Activated T-cell treated with anti-CD3 and anti-CD28 coated beads, Interleukin-2, amount 50 U/mL, for 4 hours (primary cell): ENCODE measurements at regions not wholly inside any gene's neighbourhood (a gene's known extent, or its start where the extent isn't known, plus 50 kb on each side); places are given as distances from the start of the nearest gene placed in this dataset.
A peak's percentile ranks its signal among the peaks of the same experiment; 100 is the strongest.
"Not testable (repeated sequence)": the region's sequence is repeated elsewhere in the genome, so short reads cannot be mapped to it uniquely, and the experiment has no call there.

Source experiments
- ATAC-seq, 2 donors: fragments of 200-7000 bp; cut with Tn5 transposase; one replicate each; pipeline ENCODE4 v1.10.0; 2021
- DNase-seq: peaks from one replicate; pipeline ENCODE4 v3.0.0-alpha.2; 2020
- H3K27me3 Mint-ChIP-seq: one replicate; pipeline ENCODE4 v1.8.0; 2021; ENCODE audit warnings: low read depth, mixed read lengths
- H3K36me3 Mint-ChIP-seq: one replicate; pipeline ENCODE4 v1.8.0; 2022; ENCODE audit warnings: mixed read lengths; ENCODE audit not compliant: insufficient read depth
- H3K4me1 Mint-ChIP-seq: one replicate; pipeline ENCODE4 v1.8.0; 2021; ENCODE audit warnings: low read depth, mixed read lengths
- H3K4me3 Mint-ChIP-seq: one replicate; pipeline ENCODE4 v1.8.0; 2021; ENCODE audit warnings: mild to moderate bottlenecking, moderate library complexity, mixed read lengths
- H3K9me3 Mint-ChIP-seq: one replicate; pipeline ENCODE4 v1.8.0; 2021; ENCODE audit warnings: mixed read lengths

DNA sequence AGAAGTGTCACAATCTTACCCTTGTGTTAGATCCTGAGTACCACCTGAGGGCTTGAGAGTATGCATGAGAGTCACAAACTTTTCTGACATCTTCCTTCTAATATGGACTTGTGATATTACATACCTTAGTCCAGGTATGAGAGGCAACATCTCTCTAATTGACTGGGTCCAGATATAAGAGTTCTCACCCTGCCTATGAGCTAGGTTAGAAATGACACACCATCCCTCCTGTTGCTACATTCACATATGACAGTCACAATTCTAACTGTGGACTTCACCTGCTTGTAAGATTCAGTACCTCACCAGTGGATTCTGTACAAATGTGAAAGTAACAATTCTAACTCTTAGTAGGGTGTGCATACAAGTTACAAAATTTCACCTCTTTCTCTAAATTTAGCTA lies 245.2 kb downstream of the RPS4Y2 start:
- peaks cover 11% of the 10 kb centered on the region for H3K4me1 Mint-ChIP-seq
- no peaks in the 10 kb centered on the region for H3K9me3 Mint-ChIP-seq
- no peaks in the 10 kb centered on the region for H3K27me3 Mint-ChIP-seq
- DNase-seq = no peak
- H3K4me3 Mint-ChIP-seq = no peak overlapping the region
- ATAC-seq = no peak
- H3K36me3 Mint-ChIP-seq = no peaks in the 10 kb centered on the region

GRCh38 chrY:21003059-21003458 lies 247.2 kb downstream of the RPS4Y2 start:
- no peak for DNase-seq

DNA sequence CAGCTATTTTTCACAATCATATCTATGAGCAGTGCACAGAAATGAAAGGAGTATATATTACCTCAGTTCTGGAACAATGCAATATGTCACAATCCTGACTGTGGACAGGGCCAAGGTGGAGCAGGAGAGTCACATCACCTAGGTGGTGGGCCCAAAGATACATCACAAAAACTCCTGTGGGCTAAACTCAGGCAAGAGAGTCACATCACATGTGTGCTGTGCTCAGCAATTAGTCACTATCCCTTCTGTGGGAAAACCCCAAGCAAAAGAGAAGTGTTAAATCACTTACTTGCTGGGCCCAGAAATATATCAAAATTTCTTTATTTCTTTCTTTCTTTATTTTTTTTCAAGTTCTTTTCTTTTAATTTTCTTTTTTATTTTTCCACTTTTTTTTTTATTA lies 249.6 kb downstream of the RPS4Y2 start:
- peaks cover 4% of the 10 kb centered on the region for H3K4me1 Mint-ChIP-seq
- H3K4me3 Mint-ChIP-seq = no peak overlapping the region
- DNase-seq (no peak), ATAC-seq (peak in 1 of 2 donors; percentile 61)
- no peaks in the 10 kb centered on the region for H3K36me3 Mint-ChIP-seq
- H3K27me3 Mint-ChIP-seq = no peaks in the 10 kb centered on the region
- H3K9me3 Mint-ChIP-seq = no peaks in the 10 kb centered on the region

More at GRCh38 chrY:21003059-21003458, 247.2 kb downstream of the RPS4Y2 start:
- no peaks in the 10 kb centered on the region for H3K9me3 Mint-ChIP-seq
- H3K36me3 Mint-ChIP-seq = no peaks in the 10 kb centered on the region
- peaks cover 5% of the 10 kb centered on the region for H3K4me1 Mint-ChIP-seq
- H3K27me3 Mint-ChIP-seq = no peaks in the 10 kb centered on the region
- peak in 1 of 2 donors; percentile 49 for ATAC-seq
- no peak overlapping the region for H3K4me3 Mint-ChIP-seq

GRCh38 chrY:21021811-21022210 lies 265.9 kb downstream of the RPS4Y2 start:
- no peak for ATAC-seq
- Mint-ChIP-seq H3K9me3 (no peaks in the 10 kb centered on the region), H3K27me3 (no peaks in the 10 kb centered on the region), H3K4me1 (peaks cover 37% of the 10 kb centered on the region), H3K4me3 (no peak overlapping the region), H3K36me3 (no peaks in the 10 kb centered on the region)
- no peak for DNase-seq

GRCh38 chrY:21022326-21023044 lies 266.6 kb downstream of the RPS4Y2 start:
- H3K36me3 Mint-ChIP-seq = no peaks in the 10 kb centered on the region
- peaks cover 38% of the 10 kb centered on the region for H3K4me1 Mint-ChIP-seq
- no peaks in the 10 kb centered on the region for H3K9me3 Mint-ChIP-seq
- no peaks in the 10 kb centered on the region for H3K27me3 Mint-ChIP-seq
- ATAC-seq = peak in 1 of 2 donors; percentile 87
- DNase-seq = no peak
- H3K4me3 Mint-ChIP-seq = no peak overlapping the region

DNA sequence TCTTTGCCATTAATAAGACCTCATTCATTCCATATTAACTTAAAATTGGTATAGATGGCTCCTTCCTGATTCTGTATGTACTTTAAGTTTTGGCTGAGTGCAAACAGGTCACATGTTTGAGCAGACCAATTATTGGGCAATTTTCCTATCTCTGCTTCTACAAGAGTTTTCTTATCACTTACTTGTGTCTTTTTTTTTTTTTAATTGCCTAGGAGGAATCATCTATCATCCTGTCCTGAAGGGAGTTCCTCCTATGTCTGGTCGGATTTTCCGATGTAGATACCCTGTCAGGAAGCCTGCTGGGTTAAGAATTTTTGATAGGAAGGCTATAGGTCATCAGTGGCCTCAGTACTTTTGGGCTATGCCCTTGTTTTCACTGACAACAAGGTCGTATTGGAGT lies 268.0 kb downstream of the RPS4Y2 start:
- Mint-ChIP-seq H3K36me3 (no peaks in the 10 kb centered on the region), H3K27me3 (no peaks in the 10 kb centered on the region), H3K4me3 (no peak overlapping the region), H3K9me3 (no peaks in the 10 kb centered on the region), H3K4me1 (peaks cover 43% of the 10 kb centered on the region)
- DNase-seq = no peak
- ATAC-seq = no peak

DNA sequence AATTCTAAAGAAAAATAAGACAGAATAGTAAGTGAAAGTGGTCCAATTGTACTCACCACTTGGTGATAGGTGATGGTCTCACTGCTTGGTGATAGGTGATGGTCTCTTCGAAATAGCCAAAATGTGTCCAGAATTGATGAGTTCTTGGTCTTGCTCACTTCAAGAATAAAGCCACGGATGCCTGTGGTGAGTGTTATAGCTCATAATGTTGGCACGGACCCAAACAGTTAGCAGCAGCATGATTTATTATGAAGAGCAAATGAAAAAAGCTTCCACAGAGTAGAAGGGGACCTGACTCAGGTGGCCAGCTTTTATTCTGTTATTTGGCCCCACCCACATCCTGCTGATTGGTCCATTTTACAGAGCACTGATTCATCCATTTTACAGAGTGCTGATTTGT lies 272.6 kb downstream of the RPS4Y2 start:
- Mint-ChIP-seq H3K36me3 (no peaks in the 10 kb centered on the region), H3K27me3 (no peaks in the 10 kb centered on the region), H3K4me1 (peaks cover 38% of the 10 kb centered on the region), H3K9me3 (no peaks in the 10 kb centered on the region), H3K4me3 (no peak overlapping the region)
- no peak for ATAC-seq
- no peak for DNase-seq

DNA sequence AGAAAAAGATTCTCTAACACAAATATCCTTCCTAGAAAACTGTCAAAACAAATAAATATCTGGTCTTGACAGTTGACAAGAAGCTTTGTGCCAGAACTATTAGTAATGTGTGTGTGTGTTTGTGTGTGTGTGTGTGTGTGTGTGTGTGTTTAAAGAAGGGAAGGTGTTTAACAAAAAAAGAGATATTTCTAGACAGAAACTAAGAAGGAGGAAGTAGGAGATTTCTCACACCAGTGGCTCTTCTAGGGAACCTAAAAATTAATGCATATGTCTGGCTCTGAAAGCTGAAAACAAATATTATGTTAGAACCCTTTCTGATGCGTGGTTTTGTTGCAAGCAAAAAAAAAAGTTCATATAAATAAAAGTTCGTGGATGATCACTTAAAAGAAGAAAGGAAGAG lies 277.5 kb downstream of the RPS4Y2 start:
- Mint-ChIP-seq H3K36me3 (no peaks in the 10 kb centered on the region), H3K4me3 (no peak overlapping the region), H3K9me3 (no peaks in the 10 kb centered on the region), H3K4me1 (peaks cover 30% of the 10 kb centered on the region), H3K27me3 (no peaks in the 10 kb centered on the region)
- DNase-seq (no peak), ATAC-seq (no peak)

DNA sequence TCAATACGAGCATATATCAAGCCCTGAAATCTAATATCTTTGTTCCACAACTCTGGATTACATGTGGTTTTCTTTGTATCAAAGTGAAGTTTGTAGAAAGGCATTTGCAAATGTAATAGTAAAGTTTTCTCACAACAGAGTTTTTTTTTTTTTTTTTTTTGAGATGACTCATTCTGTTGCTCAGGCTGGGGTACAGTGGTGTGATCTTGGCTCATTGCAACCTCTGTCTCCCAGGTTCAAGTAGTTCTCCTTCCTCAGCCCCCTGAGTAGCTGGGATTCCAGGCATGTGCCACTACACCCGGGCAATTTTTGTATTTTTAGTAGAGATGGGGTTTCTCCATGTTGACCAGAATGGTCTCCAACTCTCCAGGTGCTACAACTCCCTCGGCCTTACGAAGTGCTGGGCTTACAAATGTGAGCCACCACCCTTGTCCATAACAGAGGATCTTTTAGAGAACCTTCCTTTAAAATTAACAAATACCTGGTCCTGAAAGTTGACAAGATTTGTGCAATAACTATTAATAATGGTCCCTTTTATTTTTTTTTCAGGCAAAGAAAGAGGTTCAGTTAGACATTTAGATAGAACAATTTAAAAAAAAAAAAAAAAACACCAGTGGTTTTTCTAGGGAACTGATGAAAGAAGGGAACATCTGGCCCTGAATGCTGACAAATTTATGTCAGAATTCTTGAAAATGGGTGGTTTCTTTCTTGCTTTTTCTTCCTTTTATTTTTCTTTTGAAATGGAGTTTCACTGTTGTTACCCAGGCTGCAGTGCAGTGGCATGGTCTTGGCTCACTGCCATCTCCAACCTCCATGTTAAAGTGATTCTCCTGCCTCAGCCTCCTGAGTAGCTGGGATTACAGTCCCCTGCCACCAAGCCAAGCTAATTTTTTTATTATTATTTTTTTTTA lies 278.5 kb downstream of the RPS4Y2 start:
- ATAC-seq = no peak
- peaks cover 26% of the 10 kb centered on the region for H3K4me1 Mint-ChIP-seq
- H3K36me3 Mint-ChIP-seq = no peaks in the 10 kb centered on the region
- no peaks in the 10 kb centered on the region for H3K27me3 Mint-ChIP-seq
- H3K4me3 Mint-ChIP-seq = no peak overlapping the region
- no peak for DNase-seq
- no peaks in the 10 kb centered on the region for H3K9me3 Mint-ChIP-seq

GRCh38 chrY:21037398-21037797 lies 281.5 kb downstream of the RPS4Y2 start:
- not testable (repeated sequence) for H3K9me3 Mint-ChIP-seq, ATAC-seq, H3K4me3 Mint-ChIP-seq, DNase-seq, H3K36me3 Mint-ChIP-seq, H3K27me3 Mint-ChIP-seq
- H3K4me1 Mint-ChIP-seq = peaks cover 23% of the 10 kb centered on the region

DNA sequence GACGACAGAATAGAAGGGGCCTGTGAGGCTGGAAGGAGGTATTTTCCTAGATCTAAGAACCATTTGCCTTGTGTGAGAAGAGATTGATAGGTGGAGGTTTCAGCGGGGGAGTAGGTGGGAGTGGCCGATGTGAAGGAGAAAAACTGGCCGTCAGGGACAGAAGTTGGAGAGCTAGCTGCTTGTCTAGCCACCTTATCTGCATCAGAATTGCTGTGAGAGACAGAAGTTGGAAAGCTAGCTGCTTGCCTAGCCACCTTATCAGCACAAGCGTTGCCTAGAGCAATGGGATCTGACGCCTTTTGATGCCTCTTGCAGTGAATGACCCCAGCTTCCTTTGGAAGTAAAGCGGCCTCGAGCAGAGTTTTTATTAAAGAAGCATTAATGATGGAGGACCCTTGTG lies 283.9 kb downstream of the RPS4Y2 start:
- no peaks in the 10 kb centered on the region for H3K36me3 Mint-ChIP-seq

GRCh38 chrY:21040711-21041110 lies 284.8 kb downstream of the RPS4Y2 start:
- not testable (repeated sequence) for H3K4me3 Mint-ChIP-seq, H3K4me1 Mint-ChIP-seq, H3K9me3 Mint-ChIP-seq, DNase-seq, ATAC-seq, H3K27me3 Mint-ChIP-seq, H3K36me3 Mint-ChIP-seq

More for the DNA sequence above, 283.9 kb downstream of the RPS4Y2 start:
- no peaks in the 10 kb centered on the region for H3K9me3 Mint-ChIP-seq
- no peaks in the 10 kb centered on the region for H3K27me3 Mint-ChIP-seq
- DNase-seq = no peak
- peaks cover 1% of the 10 kb centered on the region for H3K4me1 Mint-ChIP-seq
- no peak for ATAC-seq
- H3K4me3 Mint-ChIP-seq = no peak overlapping the region

DNA sequence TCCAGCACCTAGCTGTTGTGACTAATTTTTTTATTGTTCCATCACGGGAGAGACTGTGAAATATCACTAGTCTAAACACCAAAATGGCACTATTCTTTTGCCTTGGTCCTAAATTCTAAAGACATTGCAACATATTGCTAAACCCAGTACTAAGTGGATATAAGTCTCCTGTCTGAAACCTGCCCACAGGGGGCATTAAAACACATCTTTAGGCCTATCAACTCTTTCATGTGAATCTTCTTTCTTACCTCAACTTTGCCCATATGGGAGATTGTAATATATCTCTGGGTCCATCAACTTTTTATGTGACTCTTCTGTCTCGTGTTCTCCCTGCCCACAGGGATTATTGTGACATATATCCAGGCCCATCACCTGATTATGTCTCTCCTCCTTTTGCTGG lies 317.2 kb downstream of the RPS4Y2 start:
- no peak for DNase-seq
- Mint-ChIP-seq H3K36me3 (no peaks in the 10 kb centered on the region), H3K9me3 (no peaks in the 10 kb centered on the region), H3K4me1 (no peaks in the 10 kb centered on the region), H3K27me3 (no peaks in the 10 kb centered on the region), H3K4me3 (no peak overlapping the region)
- no peak for ATAC-seq

DNA sequence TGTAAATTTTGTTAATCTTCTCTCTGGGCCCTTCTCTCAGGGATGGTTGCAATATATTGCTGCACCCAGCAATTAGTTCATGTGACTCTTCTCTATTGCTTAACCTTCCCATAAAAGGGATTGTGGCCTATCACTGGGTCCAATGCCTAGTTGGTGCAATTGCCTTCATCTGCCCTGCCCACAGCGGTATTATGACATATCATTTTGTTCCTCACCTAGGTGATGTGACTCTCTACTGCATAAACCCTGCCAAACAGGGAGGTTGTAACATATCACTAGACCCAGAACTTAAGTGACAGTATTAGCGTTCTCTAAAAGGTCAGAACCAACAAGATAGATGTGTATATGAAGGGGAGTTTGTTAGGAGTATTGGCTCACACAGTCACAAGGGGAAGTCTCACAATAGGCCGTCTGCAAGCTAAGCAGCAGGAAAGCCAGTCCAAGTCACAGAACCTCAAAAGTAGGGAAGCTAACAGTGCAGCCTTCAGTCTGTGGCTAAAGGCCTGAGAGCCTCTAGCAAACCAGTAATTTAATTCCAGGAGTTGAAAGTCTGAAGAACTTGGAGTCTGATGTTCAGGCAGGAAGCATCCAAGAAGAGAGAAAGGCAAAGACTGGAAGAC lies 317.8 kb downstream of the RPS4Y2 start:
- Mint-ChIP-seq H3K36me3 (no peaks in the 10 kb centered on the region), H3K4me1 (no peaks in the 10 kb centered on the region), H3K27me3 (no peaks in the 10 kb centered on the region), H3K9me3 (no peaks in the 10 kb centered on the region), H3K4me3 (no peak overlapping the region)
- ATAC-seq (no peak), DNase-seq (no peak)
